HAP-1 (cell line): ENCODE measurements at regions not wholly inside any gene's neighbourhood (a gene's known extent, or its start where the extent isn't known, plus 50 kb on each side); places are given as distances from the start of the nearest gene placed in this dataset.

Experiments used
- DNase-seq, 2 experiments: peaks; one replicate each; pipeline ENCODE4 v3.0.0-alpha.2; 2016 to 2020; ENCODE audit warnings: low spot score in 2 of 2
- H3K27me3 ChIP-seq: fragments of 250-450 bp; sonication (Bioruptor Pico); 2 replicates; pipeline ENCODE4 v1.5.1; 2020; ENCODE audit warnings: low read depth, mild to moderate bottlenecking, moderate library complexity
- H3K36me3 ChIP-seq: fragments of 250-450 bp; sonication (Bioruptor Pico); replicated peaks from 2 replicates; pipeline ENCODE4 v1.5.1; 2020; ENCODE audit warnings: mild to moderate bottlenecking
- H3K4me1 ChIP-seq: fragments of 250-450 bp; sonication (Bioruptor Pico); 2 replicates; pipeline ENCODE4 v1.5.1; 2020; ENCODE audit warnings: mild to moderate bottlenecking
- H3K4me3 ChIP-seq: fragments of 250-450 bp; sonication (Bioruptor Pico); 2 replicates; pipeline ENCODE4 v1.5.1; 2020; ENCODE audit warnings: mild to moderate bottlenecking, moderate library complexity
- H3K9me3 ChIP-seq: fragments of 250-450 bp; sonication (Bioruptor Pico); 2 replicates; pipeline ENCODE4 v1.5.1; 2020; ENCODE audit warnings: mild to moderate bottlenecking, moderate library complexity
- in situ Hi-C: fragments of 300-500 bp; cut with MboI; formaldehyde crosslinking; loops from 3 replicates; pipeline ENCODE4 v1.14.3; 2020; ENCODE audit warnings: low sequenced_read_pairs, inconsistent platforms, mixed read lengths

DNA sequence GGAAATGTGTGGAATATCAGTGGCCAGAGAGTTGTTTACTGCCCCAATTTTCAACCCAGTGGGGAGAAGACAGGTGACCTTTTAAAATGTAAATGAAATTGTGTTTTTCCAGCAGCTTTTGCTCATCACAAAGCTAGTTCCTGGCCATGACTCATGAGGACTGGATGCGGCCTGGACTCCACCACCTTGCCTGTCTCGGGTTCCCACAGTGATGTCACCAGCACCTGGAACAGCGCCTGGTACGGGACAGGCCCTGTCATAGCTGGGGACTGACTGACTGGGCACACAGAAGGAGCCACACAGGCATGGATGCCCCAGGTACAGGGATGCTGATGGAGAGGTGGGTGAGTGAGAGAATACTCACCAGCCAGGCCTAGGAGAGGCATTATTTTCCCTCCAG lies 277.1 kb downstream of the AJAP1 start:
- no peak overlapping the region for H3K4me3 ChIP-seq
- H3K9me3 ChIP-seq = no peaks in the 10 kb centered on the region
- no peaks in the 10 kb centered on the region for H3K4me1 ChIP-seq
- DNase-seq = no peak
- no peaks in the 10 kb centered on the region for H3K27me3 ChIP-seq
- in situ Hi-C loops = no loop called here
- no peaks in the 10 kb centered on the region for H3K36me3 ChIP-seq

DNA sequence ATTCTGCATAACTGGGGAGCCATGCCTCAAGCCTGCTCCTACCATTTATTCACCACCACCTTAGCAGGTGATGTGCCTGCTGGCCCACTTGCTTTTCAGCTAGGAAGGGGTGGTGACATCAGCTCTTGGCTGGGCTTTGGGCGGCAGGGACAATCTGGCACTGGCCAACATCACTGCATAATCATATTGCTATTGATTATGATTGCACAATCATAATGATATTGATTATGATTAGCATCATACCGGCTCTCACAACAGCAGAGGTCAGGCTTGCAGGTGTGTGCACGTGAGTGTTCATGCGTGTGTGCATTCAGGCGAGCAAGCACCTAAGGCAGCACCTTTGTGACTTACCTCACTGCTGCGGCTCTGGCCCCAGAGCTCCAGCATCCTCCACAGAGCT lies 273.8 kb downstream of the AJAP1 start:
- H3K9me3 ChIP-seq = no peaks in the 10 kb centered on the region
- H3K4me1 ChIP-seq = no peaks in the 10 kb centered on the region
- H3K4me3 ChIP-seq = no peak overlapping the region
- in situ Hi-C loops = no loop called here
- no peaks in the 10 kb centered on the region for H3K36me3 ChIP-seq
- no peak for DNase-seq
- H3K27me3 ChIP-seq = no peaks in the 10 kb centered on the region

DNA sequence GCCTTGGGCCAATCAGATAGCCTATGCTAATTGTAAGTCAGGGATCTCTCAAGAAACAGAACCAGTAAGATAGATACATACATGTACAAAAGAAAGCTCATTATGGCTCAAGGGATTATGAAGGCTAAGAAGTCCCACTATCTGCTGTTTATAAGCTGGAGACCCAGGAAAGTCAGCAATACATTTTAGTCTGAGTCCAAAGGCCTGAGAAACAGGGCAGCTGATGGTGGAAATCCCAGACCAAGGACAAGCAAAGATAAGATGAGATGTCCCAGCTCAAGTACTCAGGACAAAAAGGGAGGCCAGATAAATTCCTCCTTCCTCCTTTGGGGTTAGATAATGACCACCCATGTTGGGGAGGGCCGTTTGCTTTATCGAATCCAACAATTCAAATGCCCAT lies 269.9 kb downstream of the AJAP1 start:
- H3K9me3 ChIP-seq = no peaks in the 10 kb centered on the region
- H3K36me3 ChIP-seq = no peaks in the 10 kb centered on the region
- no peaks in the 10 kb centered on the region for H3K27me3 ChIP-seq
- H3K4me1 ChIP-seq = no peaks in the 10 kb centered on the region
- DNase-seq = no peak
- H3K4me3 ChIP-seq = no peak overlapping the region
- in situ Hi-C loops = no loop called here

DNA sequence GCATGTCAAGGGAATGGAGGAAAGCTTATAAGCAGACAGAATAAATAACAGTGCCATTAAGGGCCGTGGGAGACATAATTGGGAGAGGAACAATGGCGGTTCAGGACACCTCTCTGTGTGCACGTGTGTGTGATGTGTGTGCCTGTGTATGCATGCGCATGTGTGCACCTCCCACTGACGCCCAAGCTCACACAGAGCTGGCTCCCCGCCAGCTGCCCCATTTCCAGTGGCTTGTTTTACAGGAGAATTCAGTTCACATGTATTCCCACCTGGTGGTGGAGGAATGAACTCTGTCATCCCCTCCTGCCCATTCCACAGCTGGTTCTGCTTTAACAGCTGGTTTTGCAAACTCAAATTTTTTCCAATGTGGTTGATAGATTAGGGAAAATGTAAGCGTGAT lies 262.2 kb downstream of the AJAP1 start:
- DNase-seq = no peak
- in situ Hi-C loops = no loop called here
- Histone ChIP-seq H3K9me3 (no peaks in the 10 kb centered on the region), H3K4me3 (no peak overlapping the region), H3K27me3 (no peaks in the 10 kb centered on the region), H3K4me1 (no peaks in the 10 kb centered on the region), H3K36me3 (no peaks in the 10 kb centered on the region)

DNA sequence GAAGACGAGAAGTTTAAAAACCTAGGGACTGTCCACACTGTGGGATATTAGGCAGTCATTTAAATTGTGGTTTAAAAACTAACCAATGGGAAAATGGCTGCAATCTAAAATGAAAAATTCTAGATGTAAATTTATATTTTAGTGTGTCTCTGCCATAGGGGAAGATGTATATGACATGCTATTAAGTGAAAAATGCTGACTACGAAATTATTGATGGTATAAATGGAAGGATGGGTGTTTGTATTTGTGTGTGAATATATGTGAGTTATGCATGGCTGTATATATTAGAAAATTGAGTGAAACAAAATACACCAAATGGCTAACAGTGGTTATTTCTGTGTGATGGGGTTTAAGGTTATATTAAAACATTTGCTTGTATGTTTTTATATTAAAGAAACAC lies 260.7 kb downstream of the AJAP1 start:
- H3K4me1 ChIP-seq = no peaks in the 10 kb centered on the region
- H3K9me3 ChIP-seq = no peaks in the 10 kb centered on the region
- H3K27me3 ChIP-seq = no peaks in the 10 kb centered on the region
- DNase-seq = no peak
- in situ Hi-C loops = no loop called here
- no peak overlapping the region for H3K4me3 ChIP-seq
- no peaks in the 10 kb centered on the region for H3K36me3 ChIP-seq

DNA sequence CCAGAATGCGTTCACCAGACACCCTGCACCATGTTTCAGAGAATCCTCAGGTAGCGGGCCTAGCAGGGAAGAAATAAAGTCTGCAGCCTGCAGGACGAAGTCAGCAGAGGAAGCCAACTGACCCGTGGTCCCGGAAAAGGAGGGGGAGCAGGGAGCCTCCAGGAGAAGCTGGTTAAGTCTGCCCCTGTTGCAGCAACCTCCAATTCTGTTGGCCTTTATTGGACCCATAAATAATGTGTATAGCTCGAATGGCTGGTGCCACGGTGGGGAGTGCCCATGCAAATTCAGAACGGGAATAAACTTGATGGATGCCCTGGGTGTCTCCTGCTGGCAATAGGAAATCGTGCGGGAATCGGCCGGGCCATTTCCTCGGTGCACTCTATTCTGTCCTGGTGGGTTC lies 254.1 kb downstream of the AJAP1 start:
- in situ Hi-C loops = no loop called here
- Histone ChIP-seq H3K27me3 (no peaks in the 10 kb centered on the region), H3K9me3 (no peaks in the 10 kb centered on the region), H3K36me3 (no peaks in the 10 kb centered on the region), H3K4me1 (no peaks in the 10 kb centered on the region), H3K4me3 (no peak overlapping the region)
- no peak for DNase-seq

DNA sequence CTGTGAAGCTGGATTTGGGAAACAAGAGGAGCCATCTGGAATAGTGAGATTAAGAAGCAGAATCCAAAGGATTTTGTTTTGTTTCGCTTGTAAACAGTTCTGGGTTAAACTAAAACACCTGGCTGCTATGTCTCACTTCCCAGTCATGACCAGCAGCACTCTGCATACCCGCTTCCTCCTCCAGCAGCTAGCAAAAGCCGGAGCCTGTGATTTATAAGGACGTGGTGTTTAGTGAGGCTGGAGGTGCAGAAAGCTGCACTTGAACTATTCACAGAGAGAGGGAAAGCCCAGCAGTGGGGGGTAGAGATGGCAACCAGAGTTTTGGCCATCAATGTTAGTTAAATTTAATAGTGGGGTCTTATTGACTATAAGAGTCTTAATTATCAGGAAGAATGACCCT lies 240.2 kb downstream of the AJAP1 start:
- in situ Hi-C loops = no loop called here
- no peak for DNase-seq
- no peaks in the 10 kb centered on the region for H3K27me3 ChIP-seq
- H3K9me3 ChIP-seq = no peaks in the 10 kb centered on the region
- H3K4me1 ChIP-seq = no peaks in the 10 kb centered on the region
- H3K4me3 ChIP-seq = no peak overlapping the region
- no peaks in the 10 kb centered on the region for H3K36me3 ChIP-seq

DNA sequence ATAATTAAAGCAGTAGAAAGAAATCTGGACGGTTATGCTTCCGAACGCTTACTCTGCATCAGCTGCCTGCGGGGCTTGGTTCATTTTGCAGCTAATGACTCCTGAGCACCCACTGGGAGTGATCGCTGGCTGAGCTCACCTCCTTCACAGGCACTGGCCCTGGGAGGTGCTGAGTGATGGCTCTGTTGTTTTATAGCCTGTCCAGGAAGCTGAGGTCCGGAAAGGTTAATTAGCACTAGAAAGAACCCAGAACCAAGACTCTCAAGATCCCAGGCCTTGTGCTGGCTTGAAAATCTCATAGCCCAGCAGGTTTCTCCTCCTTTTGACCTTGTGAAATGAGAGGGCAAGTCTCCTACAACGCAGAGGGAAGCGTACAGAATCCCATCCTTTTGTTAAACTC lies 226.2 kb downstream of the AJAP1 start:
- Histone ChIP-seq H3K9me3 (no peaks in the 10 kb centered on the region), H3K36me3 (no peaks in the 10 kb centered on the region), H3K4me3 (no peak overlapping the region), H3K4me1 (no peaks in the 10 kb centered on the region), H3K27me3 (no peaks in the 10 kb centered on the region)
- in situ Hi-C loops = no loop called here
- DNase-seq = no peak

DNA sequence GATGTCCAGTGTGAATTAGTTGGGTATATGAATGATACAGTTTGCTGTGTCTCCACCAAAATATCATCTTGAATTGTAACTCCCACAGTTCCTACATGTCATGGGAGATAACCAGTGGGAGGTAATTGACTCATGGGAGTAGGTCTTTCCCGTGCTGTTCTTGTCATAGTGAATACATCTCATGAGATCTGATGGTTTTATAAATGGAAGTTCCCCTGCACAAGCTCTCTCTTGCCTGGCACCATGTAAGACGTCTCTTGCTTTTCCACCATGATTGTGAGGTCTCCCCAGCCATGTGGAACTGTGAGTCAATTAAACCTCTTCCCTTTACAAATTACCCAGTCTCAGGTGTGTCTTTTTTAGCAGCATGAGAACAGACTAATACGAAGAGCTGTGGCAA lies 223.0 kb downstream of the AJAP1 start:
- no peaks in the 10 kb centered on the region for H3K9me3 ChIP-seq
- H3K4me3 ChIP-seq = no peak overlapping the region
- no peaks in the 10 kb centered on the region for H3K27me3 ChIP-seq
- in situ Hi-C loops = no loop called here
- H3K4me1 ChIP-seq = no peaks in the 10 kb centered on the region
- H3K36me3 ChIP-seq = no peaks in the 10 kb centered on the region
- DNase-seq = no peak

DNA sequence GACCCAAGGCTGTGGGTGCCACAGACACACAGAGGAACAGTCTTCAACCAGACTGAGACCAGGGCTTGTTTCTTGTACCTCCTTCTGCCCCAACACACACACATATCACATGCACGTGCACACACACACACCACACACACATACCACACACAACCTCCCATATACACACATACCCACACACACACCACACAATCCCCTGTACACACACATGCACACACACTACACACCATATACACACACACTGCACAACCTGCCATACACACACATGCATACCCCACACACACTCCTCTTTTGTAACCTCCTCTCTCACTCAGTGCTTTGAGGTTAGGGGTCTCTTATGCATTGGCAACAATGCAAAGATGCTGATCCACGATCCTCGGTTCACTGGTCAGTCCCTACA lies 217.0 kb downstream of the AJAP1 start:
- no peaks in the 10 kb centered on the region for H3K36me3 ChIP-seq
- H3K4me3 ChIP-seq = no peak overlapping the region
- DNase-seq = no peak
- no peaks in the 10 kb centered on the region for H3K9me3 ChIP-seq
- in situ Hi-C loops = no loop called here
- H3K27me3 ChIP-seq = no peaks in the 10 kb centered on the region
- H3K4me1 ChIP-seq = no peaks in the 10 kb centered on the region

DNA sequence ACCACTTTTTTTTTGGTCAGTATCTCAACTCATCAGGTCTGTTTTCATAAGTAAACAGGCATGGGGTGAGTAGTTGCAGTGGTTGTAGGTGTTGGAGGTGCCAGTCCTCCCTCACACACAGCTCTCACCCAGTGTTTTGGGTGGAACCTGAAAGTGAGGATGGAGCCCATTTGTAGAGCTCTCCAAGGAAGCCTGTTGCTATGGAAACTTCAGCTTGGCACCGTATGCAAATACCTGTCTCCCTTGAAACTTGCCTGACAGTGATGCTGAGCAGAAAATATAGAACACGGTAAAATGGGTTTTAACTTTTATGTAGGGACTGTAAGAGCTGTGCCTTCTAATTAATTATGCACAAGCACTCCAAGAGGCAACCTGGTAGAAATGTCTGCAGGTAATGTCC lies 214.1 kb downstream of the AJAP1 start:
- no peak overlapping the region for H3K4me3 ChIP-seq
- no peaks in the 10 kb centered on the region for H3K27me3 ChIP-seq
- in situ Hi-C loops = no loop called here
- H3K36me3 ChIP-seq = no peaks in the 10 kb centered on the region
- H3K9me3 ChIP-seq = no peaks in the 10 kb centered on the region
- DNase-seq = no peak
- no peaks in the 10 kb centered on the region for H3K4me1 ChIP-seq

DNA sequence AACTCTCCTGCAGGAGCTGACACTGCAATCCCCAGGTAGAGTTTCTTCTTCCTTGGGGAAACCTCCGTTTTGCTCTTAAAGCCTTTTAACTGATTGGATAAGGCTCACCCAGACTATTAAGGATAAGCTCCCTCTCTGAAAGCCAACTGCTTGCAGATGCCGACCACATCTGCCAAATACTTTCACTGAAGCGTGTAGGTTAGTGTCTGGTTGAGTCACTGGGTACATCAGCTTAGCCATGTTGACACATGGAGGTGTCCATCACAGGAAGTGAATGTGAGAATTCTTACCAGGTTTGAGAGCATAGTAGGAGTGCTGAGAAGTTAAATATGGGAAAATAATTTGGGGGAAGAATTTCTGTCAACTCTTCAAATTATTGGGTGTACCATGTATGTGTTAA lies 202.0 kb downstream of the AJAP1 start:
- in situ Hi-C loops = no loop called here
- Histone ChIP-seq H3K4me3 (no peak overlapping the region), H3K36me3 (no peaks in the 10 kb centered on the region), H3K27me3 (no peaks in the 10 kb centered on the region), H3K4me1 (no peaks in the 10 kb centered on the region), H3K9me3 (no peaks in the 10 kb centered on the region)
- DNase-seq = no peak

DNA sequence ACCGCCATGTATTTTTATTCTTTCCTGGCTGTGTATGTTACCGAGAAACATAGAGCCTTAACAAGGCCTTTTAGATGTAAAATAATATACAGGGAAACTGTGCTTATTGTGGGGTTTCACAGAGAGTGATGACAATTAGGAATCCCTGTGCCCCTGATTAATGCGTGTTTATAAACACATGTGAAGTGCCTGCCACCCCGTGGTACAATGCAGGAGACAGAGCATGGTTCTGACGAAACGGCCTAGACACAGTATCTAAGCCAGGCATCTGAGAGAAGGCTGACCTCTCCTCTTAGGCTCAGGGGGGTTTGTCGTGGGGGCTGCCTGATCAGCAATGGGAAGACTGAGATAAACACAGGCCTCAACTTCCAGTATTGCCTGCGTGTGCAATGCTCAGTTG lies 200.0 kb downstream of the AJAP1 start:
- no peak overlapping the region for H3K4me3 ChIP-seq
- H3K36me3 ChIP-seq = no peaks in the 10 kb centered on the region
- DNase-seq = no peak
- in situ Hi-C loops = no loop called here
- no peaks in the 10 kb centered on the region for H3K27me3 ChIP-seq
- H3K9me3 ChIP-seq = no peaks in the 10 kb centered on the region
- no peaks in the 10 kb centered on the region for H3K4me1 ChIP-seq

DNA sequence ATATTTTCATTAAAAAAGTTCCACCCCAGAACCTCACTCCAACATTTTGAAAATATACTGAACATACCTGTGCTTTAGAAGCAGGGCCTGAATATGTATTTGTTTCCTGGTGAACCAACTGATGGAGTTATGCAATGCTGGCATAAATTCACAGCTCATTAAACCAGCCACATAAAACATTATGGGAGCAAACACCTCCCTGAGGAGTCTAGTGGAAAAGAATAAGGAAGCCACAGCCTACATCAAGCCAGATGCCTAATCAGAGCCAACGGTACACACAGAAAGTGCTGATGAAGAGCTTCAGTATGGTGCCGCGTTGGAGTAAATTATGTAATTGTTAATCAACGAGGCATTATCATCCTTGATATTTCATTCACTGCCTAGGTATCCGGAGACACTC lies 199.5 kb downstream of the AJAP1 start:
- Histone ChIP-seq H3K4me3 (no peak overlapping the region), H3K9me3 (no peaks in the 10 kb centered on the region), H3K4me1 (no peaks in the 10 kb centered on the region), H3K27me3 (no peaks in the 10 kb centered on the region), H3K36me3 (no peaks in the 10 kb centered on the region)
- no peak for DNase-seq
- in situ Hi-C loops = no loop called here

DNA sequence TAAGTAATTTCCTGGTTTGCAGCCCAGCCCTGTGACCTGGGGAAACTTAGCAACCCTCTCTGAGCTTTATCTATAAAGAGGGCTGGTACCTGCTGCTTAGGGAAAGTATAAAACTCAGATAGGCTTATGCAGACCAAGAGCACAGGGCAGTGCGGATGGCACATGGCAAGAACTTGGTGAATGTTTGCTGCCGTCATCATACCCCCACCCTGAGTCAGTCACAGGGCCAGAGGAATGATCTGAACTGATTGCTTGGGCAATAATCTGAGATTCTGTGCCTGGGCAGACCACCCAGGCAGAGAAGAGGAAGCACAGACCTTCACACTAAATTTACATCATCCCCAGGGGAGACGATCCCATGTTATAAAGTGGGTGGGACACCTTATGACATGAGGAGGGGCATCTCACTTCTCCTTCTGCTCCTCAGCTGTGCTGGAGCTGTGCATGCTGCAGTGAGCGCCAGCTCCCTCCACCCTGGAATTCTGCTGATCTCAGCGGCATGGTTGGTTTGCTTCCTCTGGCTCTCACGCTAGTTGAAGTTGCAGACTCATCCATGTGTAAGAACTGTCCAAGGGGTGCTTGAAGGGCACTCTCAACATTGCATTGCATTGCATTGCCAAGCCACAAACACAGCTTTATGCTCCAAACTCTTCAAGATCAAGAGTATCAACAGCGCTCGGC lies 197.1 kb downstream of the AJAP1 start:
- DNase-seq = no peak
- in situ Hi-C loops = no loop called here

More for the DNA sequence above, 197.1 kb downstream of the AJAP1 start:
- H3K36me3 ChIP-seq = no peaks in the 10 kb centered on the region
- no peaks in the 10 kb centered on the region for H3K9me3 ChIP-seq
- H3K27me3 ChIP-seq = no peaks in the 10 kb centered on the region
- no peaks in the 10 kb centered on the region for H3K4me1 ChIP-seq
- H3K4me3 ChIP-seq = no peak overlapping the region
